GM18502 (cell line): ENCODE measurements at regions not wholly inside any gene's neighbourhood (a gene's known extent, or its start where the extent isn't known, plus 50 kb on each side); places are given as distances from the start of the nearest gene placed in this dataset.
"Not testable (repeated sequence)": the region's sequence is repeated elsewhere in the genome, so short reads cannot be mapped to it uniquely, and the experiment has no call there.

Source experiments
- ATAC-seq: cut with Tn5 transposase; IDR thresholded peaks from one replicate; pipeline ENCODE4 v1.9.1; 2021; ENCODE audit warnings: mild to moderate bottlenecking; ENCODE audit not compliant: unreplicated experiment, poor library complexity

- ATAC-seq = not testable (repeated sequence)
Observed at GRCh38 chr16:21487956-21488355, 111.4 kb upstream of the METTL9 start.

DNA sequence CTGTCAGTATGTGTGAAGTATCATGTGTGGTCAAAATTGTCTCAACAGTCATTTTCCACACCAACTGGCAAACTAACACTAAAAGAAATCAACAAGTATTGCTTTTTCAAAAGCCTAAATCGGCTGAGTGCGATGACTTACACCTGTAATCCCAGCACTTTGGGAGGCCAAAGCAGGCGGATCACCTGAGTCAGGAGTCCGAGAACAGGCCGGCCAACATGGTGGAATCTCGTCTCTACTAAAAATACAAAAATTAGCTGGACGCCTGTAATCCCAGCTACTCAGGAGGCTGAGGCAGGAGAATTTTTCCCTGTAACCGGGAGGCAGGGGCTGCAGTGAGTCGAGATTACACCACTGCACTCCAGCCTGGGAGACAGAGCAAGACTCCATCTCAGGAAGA, 100.3 kb upstream of the METTL9 start:
- ATAC-seq = not testable (repeated sequence)

DNA sequence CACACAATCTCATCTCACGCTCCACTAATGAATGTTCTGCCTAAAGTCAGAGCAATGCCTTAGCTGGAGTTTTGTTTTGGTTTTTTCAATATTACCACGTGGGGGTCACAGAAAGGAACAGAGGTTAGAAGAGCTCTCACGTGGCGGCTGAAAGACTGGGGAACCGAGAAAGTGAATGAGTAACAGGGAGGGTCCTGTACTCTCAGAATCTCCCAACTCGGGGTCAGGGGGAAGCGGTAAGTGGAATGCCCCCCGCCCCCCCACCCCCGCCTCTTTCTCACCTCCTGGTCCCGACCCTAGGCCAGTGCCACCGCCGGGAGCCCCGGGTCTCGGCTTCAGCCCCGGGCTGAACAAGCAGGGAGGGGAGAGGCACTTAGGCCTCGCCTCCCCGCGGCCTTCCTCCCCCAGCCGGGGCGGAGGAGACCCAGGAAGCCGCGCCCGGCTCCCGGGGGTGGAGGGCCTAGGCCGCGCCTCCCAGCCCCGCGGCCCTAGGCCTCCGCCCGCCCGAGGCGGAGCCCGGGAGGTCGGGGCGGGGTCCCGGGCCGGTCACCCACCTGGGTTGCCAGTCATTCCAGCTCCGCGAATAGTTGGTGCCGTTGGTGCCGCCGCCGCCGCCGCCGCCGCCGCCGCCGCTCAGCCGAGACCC, 98.0 kb upstream of the METTL9 start:
- peak; percentile 48 for ATAC-seq

- ATAC-seq = peak; percentile 76
Observed at GRCh38 chr16:21501869-21502667, 97.3 kb upstream of the METTL9 start.

- ATAC-seq = not testable (repeated sequence)
Observed at GRCh38 chr16:21503574-21503920, 95.8 kb upstream of the METTL9 start.

- not testable (repeated sequence) for ATAC-seq
Observed at GRCh38 chr16:21503941-21504832, 95.2 kb upstream of the METTL9 start.

GRCh38 chr16:21505751-21506520, 93.4 kb upstream of the METTL9 start:
- not testable (repeated sequence) for ATAC-seq

GRCh38 chr16:21506857-21507456, 92.4 kb upstream of the METTL9 start:
- ATAC-seq = peak; percentile 51

DNA sequence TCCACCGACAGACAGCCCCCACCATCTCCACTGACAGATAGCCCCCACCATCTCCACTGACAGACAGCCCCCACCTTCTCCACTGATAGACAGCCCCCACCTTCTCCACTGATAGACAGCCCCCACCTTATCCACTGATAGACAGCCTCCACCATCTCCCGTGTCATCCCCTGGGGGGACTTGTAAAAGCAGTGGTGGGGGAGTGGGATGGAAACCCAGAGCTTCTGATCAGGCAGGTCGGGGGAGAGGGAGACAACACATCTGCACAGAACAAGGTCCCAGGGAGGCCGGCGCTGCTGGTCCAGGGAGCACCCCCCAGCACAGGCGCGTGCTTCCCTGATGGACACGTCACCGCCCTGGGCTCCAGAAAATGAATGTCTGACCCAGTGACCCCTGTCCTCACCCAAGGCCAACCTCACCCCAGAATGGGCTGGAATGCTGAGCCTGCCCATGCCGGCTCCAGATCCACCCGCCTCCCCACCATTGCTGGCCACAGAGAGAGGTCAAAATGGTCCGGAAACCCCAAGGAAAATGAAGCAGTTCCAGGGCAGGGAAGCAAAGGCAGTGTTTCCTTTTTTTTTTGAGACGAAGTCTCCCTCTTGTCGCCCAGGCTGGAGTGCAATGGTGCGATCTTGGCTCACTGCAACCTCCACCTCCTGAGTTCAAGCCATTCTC, 91.6 kb upstream of the METTL9 start:
- not testable (repeated sequence) for ATAC-seq

GRCh38 chr16:21508661-21509436, 90.5 kb upstream of the METTL9 start:
- not testable (repeated sequence) for ATAC-seq

DNA sequence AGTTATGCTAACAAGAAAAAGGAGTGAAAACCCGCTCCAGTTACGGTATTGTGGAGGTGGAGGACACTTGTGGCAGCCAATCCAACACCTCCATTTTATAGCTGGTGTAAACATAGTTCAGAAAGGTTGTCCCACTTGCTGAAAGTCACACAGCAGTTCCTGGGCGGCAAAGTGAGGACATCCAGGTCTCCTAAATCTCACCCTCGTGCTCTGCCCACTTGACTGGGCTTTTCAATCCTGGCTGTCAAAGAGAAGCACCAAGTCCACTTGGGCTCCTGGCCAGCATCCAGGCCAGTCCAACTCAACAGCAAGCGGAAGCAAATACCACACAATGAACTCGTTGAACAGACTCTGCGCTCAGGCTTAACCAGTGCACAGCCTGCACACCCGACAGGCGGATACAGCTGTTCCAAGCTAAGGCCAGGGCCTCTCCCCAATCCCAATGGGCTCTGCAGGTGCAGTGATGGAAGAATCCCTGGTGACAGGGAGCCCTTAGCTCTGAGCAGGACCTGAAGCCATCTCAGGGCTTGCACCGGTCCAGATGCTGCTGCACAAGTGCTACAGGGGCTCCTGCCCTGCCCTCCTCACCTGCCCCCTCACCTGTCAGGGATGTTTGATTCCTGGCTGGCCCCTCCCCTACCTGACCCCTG, 89.8 kb upstream of the METTL9 start:
- ATAC-seq = not testable (repeated sequence)

DNA sequence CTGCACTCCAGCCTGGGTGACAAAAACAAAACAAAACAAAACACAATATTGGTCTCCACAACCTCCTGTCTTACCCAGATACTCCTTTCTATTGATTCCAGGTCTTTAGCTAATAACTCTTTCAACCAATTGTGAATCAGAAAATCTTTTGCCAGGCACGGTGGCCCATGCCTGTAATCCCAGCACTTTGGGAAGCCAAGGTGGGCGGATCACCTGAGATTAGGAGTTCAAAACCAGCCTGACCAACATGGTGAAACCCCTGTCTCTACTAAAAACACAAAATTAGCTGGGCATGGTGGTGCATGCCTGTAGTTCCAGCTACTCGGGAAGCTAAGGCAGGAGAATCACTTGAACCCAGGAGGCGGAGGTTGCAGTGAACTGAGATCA, 88.5 kb upstream of the METTL9 start:
- ATAC-seq = not testable (repeated sequence)

GRCh38 chr16:21511315-21512210, 87.8 kb upstream of the METTL9 start:
- not testable (repeated sequence) for ATAC-seq

- ATAC-seq = not testable (repeated sequence)
Observed at GRCh38 chr16:21512280-21513192, 86.8 kb upstream of the METTL9 start.

- not testable (repeated sequence) for ATAC-seq
Observed at GRCh38 chr16:21513337-21513741, 86.0 kb upstream of the METTL9 start.
